ENCODE measurements at regions not wholly inside any gene's neighbourhood (a gene's known extent, or its start where the extent isn't known, plus 50 kb on each side); places are given as distances from the start of the nearest gene placed in this dataset.

DNA sequence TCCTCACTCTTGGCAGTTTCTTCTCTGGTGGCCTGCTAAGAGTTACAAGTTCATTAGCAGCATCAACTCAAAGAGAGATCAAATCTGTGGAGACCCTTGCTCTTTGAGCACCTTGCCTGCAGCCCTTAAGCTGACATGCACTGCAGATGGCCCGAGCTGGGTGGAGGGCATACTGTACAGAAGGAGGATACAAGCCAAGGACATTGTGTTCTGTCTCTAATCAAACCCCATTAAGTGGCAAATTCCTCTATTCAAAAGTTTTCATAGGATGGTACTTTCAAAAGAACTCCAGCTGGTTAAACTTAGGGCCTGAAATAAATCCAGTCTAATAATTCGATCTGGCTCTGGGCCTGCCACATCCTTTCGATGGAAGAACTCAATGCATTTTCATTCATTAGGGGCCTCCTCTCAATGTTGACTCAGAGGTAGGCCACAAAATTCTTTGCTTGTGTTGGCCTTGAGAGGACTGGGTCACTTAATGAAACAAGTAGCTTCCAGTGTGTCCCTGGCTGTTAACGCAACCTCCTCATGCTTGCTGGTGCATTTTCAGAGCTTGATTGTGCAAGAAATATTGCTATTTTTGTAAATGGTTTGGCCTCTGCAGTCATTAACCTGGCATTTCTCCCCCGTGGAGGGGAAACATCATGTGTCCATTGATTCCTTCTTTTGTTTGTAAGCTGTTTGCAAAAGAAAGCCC, 318.2 kb downstream of the NUAK1 start:
- no peak for TF ChIP-seq POLR2A (IDR thresholded peaks at IDR 0.05)
- TF ChIP-seq, protein P1, sequence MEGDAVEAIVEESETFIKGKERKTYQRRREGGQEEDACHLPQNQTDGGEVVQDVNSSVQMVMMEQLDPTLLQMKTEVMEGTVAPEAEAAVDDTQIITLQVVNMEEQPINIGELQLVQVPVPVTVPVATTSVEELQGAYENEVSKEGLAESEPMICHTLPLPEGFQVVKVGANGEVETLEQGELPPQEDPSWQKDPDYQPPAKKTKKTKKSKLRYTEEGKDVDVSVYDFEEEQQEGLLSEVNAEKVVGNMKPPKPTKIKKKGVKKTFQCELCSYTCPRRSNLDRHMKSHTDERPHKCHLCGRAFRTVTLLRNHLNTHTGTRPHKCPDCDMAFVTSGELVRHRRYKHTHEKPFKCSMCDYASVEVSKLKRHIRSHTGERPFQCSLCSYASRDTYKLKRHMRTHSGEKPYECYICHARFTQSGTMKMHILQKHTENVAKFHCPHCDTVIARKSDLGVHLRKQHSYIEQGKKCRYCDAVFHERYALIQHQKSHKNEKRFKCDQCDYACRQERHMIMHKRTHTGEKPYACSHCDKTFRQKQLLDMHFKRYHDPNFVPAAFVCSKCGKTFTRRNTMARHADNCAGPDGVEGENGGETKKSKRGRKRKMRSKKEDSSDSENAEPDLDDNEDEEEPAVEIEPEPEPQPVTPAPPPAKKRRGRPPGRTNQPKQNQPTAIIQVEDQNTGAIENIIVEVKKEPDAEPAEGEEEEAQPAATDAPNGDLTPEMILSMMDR (IDR thresholded peaks at IDR 0.05), result no peak
